GM21528 (cell line): ENCODE measurements at regions not wholly inside any gene's neighbourhood (a gene's known extent, or its start where the extent isn't known, plus 50 kb on each side); places are given as distances from the start of the nearest gene placed in this dataset.

Experiments
- ATAC-seq: cut with Tn5 transposase; IDR thresholded peaks from one replicate; pipeline ENCODE4 v1.9.1; 2021; ENCODE audit warnings: mild to moderate bottlenecking, moderate library complexity; ENCODE audit not compliant: unreplicated experiment, low FRiP score

DNA sequence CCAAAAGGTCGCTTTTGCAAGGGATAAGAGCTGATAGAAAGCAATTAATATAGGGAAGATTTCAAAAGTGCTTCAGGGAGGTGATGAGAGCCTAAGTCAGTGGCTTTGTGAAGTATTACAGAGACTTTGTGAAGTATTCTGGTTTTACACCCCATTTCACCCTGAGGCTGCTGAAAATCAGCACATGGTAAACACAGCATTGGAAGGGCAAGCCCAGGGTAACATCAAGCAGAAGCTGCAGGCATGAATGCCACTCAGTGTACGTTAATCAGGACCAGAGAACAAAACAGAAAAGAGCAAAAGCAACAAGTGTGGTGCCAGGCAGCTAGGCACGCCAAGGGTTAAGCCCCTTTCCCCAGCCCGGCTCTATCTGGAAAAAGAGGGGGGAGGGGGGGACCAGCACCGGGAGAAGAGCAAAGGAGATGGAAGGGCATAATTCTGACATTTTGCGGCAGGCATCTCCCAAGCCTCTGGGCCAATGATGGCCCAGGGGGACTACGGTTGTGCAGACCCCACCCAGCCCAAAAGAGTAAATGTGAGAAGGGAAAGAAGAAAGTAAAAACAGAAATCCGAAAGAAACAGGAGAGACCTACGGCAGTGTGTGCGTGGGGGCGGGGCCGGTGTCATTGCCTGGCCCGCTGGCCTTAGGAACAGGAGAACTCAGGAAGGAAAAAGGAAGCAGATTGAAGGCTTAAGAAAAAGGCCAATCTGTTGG, 58.9 kb downstream of the DHRS2 start:
- ATAC-seq: no peak

DNA sequence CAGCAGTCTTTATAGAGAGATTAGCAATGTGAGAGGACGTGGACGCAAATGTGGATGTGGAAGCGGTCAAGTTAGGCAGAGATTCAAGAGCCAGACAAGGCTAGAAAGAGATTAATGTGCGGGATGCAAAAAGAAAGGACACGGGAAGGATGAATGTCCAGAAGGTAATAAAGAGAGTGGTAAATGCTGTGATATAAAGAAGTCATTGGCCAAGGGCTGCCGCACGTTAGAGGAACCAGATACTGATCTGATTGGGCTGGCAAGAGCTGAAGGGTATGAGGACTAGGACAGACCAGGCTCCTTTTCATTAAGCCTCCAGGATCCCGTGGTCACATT, 59.5 kb downstream of the DHRS2 start:
- ATAC-seq: no peak

DNA sequence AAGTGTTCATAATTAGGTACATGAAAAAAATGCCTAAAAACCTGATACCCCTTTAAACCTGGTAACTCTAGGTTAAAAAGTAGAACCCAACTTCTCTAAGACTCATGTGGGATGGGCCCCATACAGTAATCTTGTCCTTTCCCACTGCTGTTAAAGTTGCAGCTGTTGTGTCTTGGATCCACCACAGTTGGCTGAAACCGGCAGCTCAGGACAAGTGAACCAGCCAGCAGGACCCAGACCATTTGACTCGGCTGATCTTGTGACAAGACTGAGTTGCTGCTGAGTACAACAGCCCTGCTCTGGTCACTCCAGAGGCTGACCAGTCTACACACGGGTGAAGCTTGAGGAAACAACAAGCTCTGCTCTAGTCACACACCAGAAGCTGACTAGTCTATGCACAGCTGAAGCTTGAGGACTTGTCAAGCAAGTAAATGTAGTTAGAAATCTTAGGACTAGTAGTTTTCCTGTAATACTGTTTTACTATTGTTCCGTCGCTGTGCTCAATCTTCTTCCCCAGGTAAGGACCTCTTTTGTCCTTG, 60.6 kb downstream of the DHRS2 start:
- no peak for ATAC-seq

DNA sequence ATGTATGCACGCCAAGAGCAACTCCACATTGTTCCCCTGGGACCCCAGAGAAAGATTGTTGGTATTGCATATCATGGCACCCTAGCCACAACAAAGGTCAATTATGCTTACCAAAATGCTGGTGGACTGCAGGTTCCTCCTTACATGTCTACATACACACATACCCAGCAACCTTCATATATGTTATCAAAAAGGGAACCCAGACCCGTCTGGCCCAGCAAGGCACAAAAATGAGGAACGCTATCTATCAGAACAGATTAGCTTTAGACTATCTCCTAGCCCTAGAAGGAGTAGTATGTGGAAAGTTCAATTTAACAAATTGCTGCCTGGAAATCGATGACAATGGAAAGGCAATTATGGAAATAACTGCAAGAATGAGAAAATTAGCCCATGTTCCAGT, 61.5 kb downstream of the DHRS2 start:
- no peak for ATAC-seq

DNA sequence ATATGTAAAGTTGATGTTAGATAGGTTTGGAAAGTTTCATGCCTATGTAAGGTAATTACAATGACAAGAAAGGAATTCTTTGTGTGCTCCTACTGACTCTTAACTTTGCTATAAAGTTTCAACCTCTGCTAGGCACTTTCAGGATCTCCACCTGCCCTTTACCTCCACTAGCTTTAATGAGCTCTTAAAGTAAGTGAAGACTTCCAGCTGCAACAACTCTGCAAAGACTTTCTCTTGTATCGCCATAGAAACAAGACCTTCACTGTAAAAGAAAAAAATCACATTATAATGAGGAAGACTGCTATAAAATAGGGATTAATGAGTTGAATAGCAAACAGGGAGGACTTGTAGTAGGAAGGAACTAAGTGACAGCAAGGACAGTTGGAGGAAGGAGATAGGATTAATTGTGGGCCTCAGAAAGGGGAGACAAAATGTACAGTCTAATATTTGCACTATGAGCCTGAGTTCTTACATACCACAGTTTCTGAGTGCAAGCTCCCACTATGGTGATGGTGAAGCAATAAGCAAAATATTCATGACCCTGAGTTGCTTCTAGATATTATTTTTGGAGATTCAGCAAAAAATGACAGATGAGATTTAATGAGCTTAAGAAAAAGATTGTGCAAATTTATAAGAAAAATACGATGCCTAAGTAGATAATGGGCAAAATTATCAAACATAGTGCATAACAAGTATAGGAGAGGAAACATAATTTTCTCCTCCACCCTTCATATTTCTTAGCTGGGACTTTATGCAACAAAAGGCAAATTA, 66.7 kb downstream of the DHRS2 start:
- ATAC-seq: no peak

DNA sequence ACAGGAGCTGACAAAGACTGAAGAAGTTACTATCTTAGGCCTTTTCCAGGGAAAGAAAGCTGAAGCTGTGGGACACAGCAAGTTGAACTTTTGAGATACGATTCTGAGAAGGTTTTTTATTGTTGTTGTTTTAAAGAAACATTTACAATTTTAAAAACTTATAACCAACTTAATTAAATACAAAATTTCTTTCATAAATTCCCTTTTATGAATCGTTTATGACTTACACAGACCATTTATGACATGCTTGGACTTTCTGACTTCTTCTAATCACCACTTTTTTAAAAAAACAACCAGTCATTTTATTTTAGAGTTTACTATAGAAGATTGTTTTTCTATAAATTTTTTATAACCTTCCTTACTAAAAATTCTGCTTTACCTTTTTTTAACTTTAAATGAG, 68.7 kb downstream of the DHRS2 start:
- no peak for ATAC-seq

DNA sequence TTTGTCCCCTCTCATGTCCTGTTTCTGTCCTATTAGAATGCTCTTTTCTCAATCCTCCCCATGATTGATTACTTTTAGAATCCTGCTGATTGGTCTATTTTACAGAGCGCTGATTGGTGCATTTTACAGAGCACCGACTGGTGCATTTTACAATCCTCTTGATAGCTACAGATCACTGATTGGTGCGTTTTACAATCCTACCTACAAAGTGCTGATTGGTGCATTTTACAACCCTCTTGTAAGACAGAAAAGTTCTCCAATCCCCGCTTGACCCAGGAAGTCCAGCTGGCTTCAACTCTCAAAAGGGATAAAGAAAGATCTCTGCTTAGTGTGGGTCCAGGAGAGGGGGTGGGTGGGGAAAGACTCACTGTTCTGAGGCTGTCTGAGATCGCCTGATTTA, 71.3 kb downstream of the DHRS2 start:
- ATAC-seq: no peak

DNA sequence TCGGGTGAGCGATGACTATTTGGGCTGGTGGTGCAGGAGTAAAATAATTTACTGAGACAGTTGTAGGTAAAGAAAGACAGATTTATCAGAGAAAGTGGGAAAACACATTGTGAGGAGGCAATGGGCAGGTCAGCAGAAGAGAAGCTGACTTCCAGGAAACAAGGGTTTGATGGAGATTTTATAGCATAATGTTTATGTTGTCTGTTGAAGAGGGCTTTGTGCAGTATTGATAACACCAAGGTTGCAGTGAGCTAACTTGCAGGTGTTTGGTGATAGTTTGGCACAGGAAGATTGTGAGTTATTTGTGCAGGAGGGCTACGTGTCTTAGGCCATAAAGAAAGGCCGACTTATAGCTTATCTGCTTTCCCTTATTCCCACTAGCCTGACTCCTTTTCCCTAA, 72.2 kb downstream of the DHRS2 start:
- no peak for ATAC-seq

DNA sequence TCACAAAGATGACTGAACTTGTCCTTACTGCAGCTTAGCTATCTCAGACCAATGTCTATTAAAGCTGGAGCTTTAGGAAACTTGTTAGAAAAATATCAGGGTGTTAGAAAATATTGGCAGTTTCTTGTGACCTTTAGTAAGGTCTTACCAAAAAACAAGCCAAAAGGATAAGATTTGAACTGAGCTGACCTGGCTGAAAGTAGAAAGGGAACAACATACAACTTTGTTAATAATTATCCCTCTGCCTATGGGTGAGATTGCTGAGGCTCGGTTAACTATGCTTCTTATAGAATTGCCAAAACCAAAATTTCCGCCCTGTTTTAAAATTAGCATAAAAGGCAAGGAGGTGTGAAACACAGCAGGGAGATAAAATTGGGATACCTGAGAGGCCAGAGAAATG, 73.8 kb downstream of the DHRS2 start:
- ATAC-seq: no peak

DNA sequence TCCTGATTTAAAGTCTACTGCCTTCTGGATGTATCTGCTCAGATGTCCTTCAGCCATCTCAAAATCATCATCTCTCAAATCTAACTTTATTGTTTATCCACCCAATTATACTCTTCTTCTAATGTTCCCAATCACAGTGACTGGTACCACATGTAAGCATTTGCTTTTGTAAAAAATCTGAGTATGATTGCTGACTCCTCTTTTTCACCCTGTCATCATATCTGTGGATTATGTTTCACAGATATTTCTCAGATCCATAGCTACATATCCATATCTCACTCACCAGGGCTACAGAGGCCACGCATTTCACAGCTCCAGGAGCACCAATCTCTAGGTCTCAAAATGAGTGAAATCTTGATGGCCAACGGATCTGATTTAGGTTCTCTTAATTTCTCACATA, 76.1 kb downstream of the DHRS2 start:
- ATAC-seq: no peak

DNA sequence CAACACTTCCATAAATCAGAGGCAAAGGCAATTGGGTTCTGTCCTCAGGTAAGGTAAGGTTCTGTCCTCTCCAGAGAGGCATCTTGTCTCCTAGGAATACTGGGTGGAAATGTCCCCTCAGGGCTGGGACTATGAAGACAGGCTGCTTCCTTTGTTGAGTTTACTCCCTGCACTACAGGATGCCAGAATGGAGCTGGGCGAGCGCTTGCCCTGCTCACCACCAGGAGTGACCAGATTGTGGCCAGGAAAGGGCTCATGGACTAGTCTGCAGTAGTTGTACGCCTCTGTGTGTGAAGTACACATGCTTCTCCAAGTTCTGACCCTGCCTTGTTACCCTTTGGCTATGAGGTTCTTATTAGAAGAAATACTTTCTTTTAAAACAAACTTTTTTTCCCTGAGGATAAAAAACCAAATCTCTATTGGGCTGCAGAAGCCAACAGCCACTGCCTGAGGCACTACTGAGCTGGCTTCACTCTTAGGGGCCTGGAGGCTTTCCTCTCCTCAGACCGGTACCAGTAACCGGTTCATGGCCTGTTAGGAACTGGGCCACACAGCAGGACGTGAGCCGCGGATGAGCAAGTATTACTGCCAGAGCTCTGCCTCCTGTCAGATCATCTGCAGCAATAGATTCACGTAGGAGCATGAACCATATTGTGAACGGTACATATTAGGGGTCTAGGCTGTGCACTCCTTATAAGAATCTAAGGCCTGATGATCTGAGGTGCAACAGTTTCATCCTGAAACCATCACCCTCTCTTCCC, 83.2 kb downstream of the DHRS2 start:
- no peak for ATAC-seq

DNA sequence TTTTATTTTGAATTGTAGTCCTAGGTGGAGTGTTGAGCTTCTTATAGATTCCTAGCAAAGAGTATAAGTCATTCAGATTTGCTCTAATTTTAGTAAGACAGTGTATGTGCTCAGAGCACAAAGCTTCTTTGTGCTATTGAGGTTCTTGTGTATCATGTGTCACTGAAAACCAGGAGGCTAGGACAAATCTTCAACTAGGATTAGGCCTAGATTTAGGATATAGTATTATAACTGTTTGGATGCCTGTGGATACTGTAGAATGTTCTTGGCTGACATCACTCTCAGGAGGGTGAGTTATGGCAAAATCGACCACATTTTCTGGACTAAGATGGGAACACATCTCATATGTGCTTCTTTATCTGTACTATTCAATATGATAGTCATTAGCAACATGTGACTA, 86.5 kb downstream of the DHRS2 start:
- ATAC-seq: no peak

DNA sequence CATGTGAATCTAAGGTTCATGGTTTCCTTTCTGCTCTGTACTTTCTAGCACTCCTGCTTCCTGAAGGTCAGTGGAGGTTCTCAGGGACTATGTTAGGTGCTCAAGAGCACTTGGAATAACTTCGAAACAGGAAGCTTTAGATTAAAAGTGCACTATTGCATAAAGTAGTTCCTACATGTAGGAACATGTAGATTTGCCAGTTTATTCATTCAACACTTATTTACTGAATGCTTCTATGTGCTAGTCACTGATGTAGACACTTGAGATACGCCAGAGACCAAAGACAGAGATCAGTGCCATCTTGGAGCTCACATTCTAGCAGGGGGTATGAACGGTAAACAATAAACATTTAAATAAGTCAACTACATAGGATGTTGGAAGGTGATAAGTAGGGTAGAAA, 87.7 kb downstream of the DHRS2 start:
- no peak for ATAC-seq

DNA sequence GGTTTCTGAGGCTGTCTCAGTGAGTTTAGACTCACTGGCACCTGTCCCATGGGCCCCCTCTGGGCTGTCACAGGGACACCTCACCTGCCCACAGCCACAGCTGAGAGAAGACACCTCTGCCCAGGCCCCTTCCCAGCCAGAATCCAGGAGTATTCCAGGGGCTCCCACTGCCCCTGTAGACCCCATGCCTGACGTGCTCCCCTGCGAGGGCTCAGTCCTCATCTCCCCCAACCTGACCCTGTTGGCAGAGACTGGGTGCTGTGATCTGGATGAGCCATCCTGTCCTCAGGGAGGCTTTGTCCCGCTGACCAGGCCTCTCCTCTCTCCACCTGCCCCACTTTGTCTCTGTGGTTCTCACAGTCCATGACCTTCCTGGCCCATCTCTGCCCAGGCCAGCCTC, 89.4 kb downstream of the DHRS2 start:
- ATAC-seq: no peak

DNA sequence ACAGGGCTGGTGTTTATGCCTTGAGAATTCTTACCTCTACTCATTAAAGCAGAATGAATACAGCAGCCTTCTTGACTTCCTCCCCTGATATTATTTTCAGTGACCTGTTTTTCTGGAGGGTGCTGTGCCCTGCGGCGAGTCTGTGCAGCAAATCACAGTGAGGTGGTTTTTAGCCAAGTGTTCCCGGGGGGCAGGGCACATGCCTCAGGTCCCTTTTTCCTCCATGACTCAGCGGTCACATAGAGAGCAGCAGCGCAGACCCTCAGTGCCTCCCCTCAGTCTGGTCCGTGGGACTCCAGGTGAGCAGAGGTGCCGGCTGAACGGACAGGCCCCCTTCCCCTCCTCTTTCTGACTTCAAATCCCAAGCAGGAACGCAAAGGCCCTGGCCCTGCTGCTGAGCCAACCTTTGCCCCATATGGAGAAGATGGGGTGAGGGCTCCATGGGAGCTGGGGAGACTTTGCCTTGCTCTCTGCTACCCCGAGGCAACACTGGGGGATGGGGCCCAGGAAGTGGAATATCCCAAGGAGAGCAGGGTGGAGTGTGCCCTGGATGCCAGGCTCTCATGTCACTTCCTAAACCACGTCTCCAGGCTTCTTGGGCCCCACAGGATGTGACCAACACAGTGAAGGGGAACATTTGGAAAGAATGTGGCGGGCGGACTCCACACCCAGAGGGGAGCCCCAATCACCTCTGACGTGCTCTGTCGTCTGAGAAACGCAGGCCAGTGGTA, 90.0 kb downstream of the DHRS2 start:
- ATAC-seq: no peak

DNA sequence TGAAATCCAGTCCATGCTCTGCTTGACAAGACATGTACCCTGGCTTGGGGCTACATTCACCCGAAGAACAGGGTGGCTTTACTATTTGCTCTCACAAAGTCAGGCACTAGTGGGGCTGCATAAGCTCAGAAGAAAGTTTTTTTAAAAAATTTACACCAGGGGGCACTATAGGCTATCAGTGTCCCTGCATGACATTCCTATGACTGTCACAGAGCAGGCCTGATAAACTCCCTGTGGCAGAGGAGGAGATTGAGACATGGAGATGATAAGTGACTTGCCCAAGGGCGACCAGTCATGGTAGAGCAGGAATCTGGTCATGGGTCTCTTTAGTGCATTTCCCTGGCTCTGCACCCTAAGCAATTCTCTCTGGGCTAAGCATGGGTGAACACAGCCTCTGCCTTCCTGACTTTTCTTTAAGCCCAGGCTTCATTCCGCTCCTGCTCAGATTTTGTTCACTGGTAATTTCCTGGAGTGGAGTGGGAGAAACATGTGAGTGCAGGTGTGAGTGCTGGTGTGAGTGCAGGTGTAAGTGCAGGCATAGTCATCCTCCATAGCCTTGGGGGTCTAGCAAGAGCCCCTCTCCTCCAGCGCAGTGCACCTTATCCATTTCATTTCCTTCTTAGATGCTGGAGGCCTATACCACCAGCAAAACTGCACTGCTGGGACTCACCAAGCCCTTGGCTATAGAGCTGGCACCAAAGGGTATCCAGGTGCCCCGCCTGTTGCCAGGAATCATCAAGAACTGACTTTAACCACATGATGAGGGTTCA, 91.6 kb downstream of the DHRS2 start:
- ATAC-seq: no peak

DNA sequence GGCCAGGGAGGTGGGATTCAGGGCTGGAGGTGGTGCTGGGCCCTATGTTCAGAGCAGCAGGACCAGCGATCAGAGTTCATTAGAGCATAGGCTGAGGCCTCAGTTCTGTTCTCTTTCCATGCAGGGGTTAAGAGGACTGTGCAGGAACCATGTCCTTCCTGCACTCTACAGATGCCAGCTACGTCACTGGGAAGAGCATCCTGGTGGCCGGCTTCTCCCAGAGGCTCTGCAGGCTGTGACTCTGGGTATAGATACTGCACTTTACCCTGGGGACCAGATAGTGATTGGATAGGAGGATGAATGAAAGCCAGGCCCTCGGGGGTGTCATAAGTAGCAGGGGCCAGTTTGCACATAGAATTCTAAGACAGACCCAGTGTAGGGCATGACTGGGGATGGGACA, 92.6 kb downstream of the DHRS2 start:
- ATAC-seq: no peak

DNA sequence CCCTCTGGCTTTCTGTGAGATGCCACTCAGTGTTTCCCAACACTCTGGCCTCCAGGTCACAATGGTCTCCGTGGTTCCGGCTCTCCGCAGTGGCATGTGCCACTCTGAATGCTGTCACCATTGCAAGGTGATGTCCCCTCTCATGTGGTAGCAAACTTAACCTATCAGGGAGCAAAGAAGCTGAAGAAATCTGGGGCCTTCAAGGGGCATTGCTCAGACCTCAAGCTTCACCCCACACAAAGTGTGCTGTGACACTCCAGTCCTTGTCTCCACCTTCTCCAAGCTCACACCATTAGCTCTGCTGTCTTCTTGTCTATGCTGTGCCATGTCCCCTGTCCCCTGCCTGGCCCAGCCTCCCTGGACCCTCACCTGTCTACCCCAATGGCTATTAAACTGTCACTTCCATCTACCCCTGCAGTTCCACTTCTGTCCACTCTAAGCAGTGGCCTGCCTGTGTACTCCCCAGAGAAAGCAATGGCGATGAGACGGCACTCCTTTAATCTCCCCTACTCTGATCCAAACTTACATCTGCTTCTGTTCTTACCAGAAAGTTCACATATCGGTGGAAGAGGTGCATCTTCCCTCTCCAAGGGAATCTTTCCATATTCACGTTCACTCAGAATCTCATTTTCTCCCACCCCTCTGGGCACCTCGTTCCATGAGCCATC, 93.7 kb downstream of the DHRS2 start:
- no peak for ATAC-seq

DNA sequence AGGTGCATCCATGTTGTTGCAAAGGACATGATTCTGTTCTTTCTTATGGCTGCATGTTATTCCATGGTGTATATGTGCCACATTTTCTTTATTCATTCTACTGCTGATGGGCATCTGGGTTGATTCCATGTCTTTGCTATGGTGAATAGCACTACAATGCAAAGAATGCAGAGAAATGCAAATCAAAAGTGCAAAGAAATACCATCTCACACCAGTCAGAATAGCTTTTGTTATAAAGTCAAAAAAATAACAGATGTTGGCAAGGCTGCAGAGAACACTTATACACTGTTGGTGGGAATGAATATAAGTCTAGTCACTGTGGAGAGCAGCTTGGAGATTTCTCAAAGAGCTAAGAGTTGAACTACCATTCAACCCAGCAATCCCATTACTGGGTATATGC, 99.2 kb downstream of the DHRS2 start:
- ATAC-seq: no peak
